GM21381 (cell line): ENCODE measurements at regions not wholly inside any gene's neighbourhood (a gene's known extent, or its start where the extent isn't known, plus 50 kb on each side); places are given as distances from the start of the nearest gene placed in this dataset.

Experiments used
- ATAC-seq: cut with Tn5 transposase; IDR thresholded peaks from one replicate; pipeline ENCODE4 v1.9.1; 2021; ENCODE audit warnings: mild to moderate bottlenecking, moderate library complexity; ENCODE audit not compliant: unreplicated experiment

DNA sequence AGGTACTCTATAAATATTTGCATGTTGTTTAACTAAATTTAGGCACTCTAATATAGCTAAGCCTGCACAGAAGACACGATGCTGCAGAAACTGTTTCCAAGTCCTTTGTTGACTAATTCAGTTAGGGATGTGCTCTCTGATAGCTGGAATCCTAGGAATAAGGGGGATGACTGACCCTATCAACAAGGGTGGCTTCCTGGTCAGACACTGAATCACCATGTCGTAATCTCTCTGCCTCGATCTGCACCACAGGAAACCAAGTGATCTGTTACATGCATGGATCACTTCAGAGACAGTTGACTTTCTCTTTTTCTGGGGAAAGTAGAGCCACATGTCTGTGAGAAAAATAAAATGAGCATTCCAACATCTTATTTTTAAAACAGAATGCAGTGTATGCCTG, 169.1 kb downstream of the GUCY2F start:
- no peak for ATAC-seq

DNA sequence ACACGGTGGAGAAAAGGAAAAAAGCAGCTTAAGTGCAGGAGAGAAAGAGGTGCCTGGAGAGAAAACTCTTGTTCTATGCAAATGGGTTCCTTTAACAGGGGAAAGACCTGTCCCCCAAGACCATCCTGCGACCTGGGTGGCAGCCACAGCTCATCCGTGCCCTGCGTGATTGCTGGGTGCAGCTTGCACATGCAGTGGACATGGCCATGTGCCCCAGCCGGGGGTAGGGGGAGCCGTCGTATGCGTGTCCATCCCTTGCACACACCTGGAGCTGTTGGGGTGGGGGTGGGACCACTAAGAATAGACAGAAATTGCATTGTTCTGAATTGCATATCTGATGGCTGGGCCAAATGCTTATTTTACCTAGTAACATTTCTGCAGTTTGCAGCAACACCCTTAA, 171.9 kb downstream of the GUCY2F start:
- ATAC-seq, result no peak

DNA sequence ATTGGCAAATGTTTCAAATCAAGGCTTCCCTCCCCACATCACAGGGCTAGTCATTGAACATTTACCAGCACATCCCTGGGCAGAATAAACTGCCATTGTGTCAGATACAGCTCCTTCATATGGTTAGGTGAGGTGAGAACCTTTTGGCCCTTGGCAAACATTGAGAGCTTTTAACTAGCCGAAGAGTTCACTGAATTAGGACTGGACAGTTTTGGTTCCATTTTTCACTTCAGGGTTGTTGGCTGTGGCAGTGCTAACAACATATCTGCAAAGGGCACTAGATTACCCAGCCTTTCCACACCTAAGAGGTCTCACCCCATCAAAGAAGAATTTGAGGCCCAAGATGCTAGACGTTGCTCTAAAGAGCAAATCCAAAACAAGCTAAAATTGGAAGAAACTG, 180.7 kb downstream of the GUCY2F start:
- no peak for ATAC-seq

DNA sequence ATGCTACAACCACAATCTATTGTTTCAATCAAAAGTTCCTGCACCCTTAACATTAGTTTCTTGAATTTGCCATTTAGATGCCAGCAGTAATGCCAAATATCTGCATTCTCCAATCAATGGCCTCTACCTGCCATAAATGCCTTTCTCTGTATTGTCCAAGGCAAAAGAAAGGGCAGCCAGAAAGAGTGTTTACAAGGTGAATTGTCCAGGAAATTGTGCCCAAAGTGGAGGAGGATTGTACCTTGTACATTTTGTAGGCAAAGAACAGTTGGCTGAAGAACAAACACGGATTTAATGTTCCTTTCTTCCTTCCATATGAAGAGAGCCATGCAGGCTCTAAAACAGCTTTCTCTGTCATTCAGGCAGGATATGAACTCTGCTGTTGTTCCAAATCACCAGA, 181.5 kb downstream of the GUCY2F start:
- no peak for ATAC-seq

DNA sequence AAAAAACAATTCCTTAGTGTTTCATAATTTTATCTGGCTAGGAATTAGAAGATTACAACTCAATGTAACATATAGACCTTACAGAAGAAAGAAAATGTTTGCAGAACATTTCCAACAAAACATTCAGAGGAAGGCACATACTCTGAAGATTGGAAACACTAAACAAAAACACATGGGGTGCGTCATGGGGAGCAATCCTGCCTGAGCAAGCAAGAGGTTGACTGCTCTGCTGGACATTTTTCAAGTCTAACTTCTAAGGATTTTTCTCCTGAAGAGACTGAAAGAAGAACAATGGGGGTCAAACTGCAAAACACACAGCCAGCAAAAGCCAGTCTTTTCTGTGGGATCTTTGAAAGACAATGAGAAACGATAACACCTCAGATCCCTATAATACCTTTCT, 182.8 kb downstream of the GUCY2F start:
- no peak for ATAC-seq

DNA sequence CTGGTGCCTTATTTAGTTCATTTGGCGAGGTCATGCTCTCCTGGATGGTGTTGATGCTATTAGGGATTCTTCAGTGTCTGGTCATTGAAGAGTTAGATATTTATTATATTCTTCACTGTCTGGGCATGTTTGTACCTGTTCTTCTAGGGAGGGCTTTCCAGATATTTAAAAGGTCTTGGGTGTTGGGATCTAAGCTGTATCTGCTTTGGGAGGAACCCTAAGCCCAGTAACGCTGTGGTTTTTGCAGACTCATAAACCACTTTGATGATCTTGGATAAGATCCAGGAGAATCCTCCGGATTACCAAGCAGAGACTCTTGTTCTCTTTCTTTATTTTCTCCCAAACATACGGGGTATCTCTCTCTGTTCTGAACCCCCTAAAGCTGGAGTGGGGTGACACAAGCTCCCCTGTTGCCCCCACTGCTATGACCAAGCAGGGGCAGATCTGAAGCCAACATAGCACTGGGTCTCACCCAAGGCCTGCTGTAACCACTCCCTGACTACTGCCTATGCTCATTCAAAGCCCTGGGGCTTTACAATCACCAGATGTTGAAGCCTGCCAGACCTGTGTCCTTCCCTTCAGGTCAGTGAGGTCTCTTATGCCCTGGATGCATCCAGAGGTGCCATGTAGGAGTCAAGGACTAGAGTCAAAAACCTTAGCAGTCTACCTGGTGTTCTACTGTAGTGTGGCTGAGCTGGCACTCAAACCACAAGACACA, 187.6 kb downstream of the GUCY2F start:
- ATAC-seq, result no peak

DNA sequence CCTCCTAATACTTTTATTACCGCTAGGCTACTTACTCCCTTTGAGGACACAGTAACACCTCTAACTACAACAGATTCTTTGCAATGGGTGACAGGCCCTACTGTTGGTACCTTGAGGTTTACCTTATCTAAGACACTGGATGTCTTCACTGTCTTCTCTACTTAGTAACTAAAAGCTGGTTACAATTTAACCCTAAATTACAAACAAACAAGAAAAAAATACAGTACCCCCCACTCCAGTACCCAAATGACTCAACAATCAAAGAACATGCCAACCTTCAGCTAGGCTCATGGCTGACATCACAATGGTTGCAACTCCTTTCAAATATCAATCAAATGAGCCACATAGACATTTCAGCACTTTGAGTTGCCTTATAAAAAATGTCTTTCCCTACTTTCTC, 198.0 kb downstream of the GUCY2F start:
- no peak for ATAC-seq

DNA sequence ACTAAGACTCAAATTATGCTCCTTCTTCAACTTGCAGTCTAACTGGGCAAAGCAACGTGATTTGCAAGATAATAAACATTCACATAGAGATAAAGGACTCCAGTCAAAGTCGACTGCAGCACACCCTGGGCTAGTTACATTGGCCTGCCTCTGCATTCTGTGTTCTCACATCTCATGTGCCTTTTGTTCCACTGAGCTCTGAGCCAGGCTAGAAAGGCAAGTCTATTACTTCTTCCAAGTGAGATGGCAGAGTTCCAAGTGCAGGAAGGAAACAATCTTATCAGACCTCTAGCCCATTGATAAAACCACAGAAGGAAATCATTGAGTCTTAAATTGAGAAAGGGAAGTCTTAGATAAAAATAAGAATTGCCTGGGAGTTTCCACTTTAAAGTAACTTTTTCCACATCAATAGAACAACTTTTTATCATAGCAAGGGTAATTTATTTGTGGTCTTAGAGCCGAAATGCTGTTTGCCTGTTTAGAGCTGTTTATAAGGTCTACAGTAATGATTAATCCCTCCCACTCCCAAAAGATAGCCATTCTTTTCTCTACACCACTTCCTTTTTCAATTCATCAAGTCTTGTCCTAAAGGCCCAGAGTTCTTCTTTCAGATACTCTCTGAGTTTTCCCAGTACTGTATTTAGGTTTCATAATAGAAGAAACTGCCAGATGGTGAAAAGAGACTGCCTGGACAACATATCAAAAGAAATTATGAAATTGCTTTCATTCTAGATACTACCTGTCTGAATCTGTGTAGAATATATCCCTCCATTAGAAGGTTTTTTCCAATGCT, 200.2 kb downstream of the GUCY2F start:
- ATAC-seq, result peak; percentile 65

DNA sequence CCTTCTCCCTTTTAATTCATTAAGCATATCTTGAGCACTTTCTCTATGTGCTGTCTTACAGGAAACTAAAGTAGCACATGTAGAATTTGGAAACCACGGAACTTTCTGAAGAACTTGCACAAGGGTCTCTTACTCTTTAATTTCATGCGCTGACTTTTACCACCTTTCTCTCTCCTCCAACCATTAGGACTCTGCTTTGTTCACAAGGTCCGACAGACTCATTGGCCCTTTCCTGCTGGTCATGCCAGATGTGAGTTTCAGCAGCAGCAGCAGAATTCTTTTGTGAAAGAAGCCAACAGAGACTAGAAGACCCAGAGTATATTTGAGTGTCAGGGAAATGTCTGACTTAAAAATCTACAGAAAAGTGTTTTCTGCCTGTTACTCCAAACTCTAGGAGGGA, 207.1 kb downstream of the GUCY2F start:
- ATAC-seq, result no peak

DNA sequence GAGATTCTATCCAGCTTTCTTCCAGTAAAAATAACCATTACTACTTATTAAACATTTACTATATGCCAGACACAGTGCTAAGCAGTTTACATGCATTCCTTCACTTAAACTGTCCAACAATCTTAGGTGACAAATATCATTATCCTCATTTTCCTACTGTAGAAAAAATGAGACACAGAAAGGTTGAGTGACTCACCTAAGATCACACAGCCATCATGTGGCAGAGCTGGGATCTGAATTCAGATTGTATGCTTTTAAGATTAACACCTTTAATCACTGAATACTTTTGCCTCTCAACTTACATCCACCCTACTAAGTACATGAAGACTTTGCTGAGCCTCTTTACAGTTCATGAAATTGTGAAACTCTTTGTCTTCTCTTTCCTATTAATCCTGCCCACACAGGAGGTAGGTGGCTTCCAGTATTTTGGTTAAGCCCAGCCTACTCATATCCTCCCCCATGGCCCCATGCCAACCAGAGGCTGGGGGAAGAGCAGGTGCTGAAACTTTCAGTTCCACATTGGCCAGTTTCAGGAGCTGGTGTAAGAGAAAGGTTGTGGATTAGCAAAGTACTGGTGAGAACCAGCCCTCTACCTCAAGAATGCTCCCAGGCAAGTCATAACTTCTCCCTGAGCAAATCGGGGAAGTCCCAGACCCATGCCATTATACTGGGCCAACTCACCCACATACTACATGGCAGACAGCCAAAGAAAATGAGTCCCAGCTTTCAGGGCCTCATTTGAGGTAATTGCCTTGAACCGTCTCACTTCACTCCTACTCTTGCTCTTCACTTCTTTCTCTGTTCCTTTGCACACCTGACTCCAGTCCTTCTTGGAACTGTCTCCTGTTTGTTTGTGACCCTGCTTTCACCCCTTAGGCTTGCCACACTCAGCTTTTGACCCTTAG, 211.1 kb downstream of the GUCY2F start:
- ATAC-seq, result peak; percentile 96

DNA sequence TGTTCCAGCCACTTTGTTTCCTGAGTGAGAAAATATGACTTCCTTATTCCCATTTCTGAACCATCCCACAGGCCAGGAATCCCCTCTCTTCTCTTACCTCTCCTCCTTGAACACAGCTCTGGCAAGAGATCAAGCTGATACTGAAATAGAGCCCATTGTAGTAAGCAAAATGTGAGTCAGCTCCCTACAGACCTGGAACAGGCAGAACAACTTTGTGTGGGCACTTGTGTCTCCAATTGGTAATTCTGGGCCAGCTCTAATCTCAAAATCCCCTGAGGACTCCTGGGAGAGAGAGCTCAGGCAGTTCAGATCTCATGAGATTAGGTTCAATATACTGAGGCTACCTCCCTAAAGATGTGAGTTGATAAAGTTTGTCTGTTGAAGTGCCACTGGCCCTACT, 213.5 kb downstream of the GUCY2F start:
- ATAC-seq, result no peak

DNA sequence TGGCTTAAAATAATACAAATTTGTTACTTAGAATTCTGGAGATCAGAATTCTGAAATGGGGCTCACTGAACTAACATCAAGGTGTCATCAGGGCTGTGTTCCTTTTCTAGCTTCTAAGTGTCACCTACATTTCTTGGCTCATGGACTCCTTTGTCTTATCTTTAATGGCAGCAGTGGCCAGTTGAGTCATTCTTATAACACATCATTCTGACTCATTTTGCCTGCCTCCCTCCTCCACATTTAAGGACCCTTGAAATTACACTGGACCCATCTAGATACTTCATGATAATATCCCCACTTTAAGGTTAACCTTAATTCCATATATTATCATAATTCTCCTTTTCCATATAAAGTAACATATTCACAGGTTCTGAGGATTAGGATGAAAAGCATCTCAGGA, 215.9 kb downstream of the GUCY2F start:
- no peak for ATAC-seq

DNA sequence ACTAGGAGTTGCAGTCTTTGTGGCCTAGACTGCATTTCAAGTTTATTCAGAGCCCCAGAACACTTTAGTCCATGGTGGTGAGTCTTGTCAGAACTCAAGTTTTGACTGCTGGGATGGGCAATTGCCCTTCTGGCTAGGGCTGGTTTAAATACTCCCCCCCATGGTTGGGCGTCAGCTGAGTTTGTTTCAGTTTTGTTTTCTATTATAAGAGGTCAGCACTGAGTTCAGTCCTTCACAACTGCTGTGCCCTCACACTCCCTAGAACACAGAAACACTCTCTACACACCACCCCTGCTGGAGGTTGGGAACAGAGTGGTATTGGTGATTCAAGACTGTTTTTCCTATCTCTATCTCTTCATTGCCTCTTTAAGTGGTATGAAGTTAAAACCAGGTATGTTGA, 217.0 kb downstream of the GUCY2F start:
- peak; percentile 66 for ATAC-seq

DNA sequence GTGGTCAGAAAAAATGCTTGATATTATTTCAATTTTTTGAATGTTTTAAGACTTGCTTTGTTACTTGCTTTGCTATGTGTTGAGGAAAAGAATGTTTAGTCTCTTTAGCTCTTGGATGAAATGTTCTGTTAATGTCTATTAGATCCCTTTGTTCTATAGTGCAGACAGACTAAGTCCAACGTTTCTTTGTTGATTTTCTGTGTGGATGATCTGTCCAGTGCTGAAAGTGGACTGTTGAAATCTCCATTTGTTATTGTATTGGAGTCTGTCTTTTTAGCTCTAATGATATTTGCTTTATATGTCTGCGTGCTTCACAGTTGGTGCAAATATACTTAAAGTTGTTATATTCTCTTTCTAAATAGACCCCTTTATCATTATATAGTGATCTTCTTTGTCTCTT, 220.6 kb downstream of the GUCY2F start:
- ATAC-seq, result no peak

DNA sequence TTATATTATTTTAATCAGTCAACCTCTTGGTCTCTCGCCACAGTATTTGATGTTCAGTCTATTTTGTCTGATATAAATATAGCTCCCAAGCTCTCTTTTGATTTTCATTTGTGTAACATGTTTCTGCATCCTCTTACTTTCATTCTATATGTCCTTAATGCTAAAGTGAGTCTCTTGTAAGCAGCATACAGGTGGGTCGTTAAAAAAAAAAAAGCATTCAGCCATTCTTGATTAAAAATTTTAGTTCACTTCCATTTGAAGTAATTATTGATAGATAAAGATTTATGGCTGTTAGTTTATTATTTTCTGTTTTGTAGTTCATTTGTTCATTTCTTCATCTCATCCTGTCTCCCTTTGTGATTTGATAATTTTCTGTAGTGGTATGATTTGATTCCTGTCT, 229.1 kb downstream of the GUCY2F start:
- no peak for ATAC-seq

DNA sequence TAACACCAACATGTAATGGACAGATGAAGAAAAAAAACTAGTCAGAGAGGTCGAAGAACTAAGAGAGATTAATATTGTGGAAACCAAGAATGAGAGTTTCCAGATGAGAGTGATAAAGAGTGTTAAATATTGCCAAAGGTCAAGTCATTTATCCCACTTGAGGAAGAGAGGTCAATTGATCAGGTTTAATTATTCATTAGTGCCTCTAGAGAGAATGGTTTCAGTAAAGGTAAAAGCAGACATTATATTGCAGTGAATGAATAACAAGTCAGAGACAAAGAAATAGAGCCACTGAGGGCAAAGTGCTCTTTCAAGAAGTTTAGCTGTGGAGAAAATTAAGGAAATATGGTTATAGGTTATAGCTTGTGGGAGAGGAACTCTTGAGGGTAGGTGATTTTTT, 263.1 kb downstream of the GUCY2F start:
- no peak for ATAC-seq

DNA sequence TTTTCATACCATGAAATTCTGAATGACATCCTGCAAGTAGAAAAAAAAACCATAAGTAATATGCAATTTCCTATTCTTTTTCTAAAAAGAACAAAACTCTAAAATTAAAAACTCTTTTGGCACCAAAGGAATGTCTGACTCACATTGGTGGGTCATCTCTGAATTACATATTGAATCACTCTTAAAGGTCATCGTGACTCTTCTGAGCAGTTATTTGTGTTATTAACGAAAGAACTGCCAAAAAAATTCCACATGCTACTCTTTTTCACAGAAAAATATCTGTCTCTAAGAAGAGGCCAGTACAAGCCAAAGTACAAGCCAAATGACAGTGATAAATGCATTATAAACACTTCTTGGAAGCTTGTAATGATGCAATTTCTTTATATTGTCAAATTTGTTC, 282.2 kb downstream of the GUCY2F start:
- no peak for ATAC-seq

DNA sequence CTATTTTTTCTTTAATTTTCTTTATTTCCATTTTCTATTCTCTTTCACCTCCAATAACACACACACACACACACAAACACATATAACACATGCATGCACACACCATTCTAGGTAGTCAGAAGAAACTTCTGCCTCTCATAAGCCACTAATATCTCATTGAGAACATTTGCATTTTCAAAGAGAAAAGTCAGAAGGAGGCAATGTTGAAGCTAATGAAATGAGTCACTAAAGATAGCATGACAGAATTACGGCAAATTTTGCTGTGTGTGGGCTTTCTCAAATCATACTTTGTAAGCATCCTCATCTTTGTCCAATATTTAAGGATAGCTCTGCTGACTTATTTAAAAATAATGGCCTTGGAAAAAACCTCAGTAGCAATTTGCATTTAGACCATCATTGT, 291.3 kb downstream of the GUCY2F start:
- no peak for ATAC-seq

DNA sequence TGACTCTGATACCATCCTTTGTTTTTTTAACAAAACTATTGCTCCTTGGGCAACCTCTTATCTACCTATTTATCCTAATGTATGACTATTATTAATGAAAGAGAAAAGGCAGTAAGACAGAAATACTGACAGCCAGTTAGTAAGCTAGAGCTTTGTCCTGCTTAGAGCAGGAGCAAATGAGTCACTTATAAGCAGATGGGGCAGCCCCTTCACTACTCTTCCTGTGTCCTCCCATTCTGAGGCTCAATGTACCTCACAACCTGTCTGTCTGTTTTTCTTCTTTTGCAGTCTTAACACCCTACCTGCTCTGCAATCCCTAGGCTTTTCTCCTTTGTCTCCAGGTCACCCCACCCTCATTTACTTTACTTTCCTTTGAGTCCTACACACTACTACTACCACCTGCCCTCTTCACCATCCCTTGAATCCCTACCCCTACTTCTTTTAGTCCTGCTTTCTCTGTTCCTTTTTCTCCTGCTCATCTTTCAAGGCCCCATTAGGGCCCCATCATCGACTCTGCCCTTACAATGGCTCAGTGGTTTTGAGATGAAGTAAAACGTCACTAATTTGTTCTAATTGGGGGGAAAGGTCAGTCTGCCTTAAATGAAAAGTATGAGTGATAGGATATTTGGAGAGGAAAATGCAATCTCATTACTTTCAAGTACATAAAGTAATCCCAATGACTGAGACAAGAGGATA, 294.3 kb downstream of the GUCY2F start:
- ATAC-seq, result peak; percentile 81

DNA sequence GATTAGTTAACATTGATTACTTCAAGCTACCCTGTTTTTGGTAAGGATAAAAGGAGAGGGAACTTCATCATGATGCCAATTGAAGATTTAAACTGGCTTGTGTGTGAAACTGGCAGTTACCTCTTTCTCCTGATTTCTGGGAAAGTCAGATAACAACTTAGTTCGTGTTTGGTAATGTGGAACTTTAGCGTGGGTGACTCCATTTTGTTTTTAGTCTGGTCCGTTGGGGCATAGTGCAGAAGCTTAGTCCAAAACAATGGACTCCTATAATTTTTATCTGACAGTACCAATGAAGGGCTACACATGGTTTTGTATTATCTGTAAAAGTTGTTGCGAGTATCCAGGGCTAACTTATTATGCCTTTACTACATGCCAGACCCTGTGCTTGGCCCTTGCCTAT, 294.9 kb downstream of the GUCY2F start:
- ATAC-seq, result no peak
